GM12874 (cell line): ENCODE measurements at regions not wholly inside any gene's neighbourhood (a gene's known extent, or its start where the extent isn't known, plus 50 kb on each side); places are given as distances from the start of the nearest gene placed in this dataset.

Experiments
- CTCF ChIP-seq: IDR thresholded peaks from 2 replicates; pipeline ENCODE4 v1.5.1; 2011; ENCODE audit warnings: low read depth, mild to moderate bottlenecking, control low read depth, low read length, moderate library complexity; ENCODE audit not compliant: insufficient read depth

DNA sequence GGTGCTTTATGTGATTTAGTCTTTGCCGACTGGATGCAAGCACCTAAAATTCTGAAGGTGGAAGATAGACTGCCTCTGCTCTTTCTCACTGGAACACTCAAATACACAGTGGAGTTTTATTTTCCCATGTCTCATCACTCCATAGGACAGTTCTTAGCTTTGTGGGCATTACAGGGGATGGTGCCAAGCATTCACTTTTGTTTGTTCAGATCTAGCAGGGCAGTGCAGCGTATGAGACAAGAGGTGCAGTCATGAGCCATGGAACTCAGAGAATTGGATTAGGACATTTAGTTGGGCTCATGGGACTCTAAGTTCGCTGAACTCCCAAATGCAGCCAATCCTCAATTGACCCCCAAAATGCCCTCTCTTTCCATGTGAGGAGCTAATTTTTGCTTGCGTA, 1136.9 kb upstream of the PRKX start:
- no peak for TF ChIP-seq CTCF

DNA sequence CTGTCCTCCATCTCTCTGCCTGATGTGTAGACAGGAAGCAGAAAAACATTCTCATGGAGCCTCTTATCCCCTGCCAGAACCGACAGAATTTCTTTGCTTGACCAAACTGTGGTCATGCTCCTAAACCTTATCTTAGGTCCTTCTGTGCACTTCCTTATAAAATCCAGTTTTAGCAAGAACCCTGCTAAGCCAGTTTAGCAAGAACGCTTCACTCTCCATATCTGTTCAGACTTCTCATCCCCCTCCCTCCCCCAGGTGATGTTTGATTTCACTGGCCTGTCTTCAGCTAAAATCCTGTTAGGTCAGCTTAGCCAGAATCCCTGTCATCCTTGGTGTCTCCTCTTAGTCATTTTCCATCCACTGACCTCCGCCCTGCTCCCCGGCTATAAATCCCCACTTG, 1130.9 kb upstream of the PRKX start:
- TF ChIP-seq CTCF = no peak

- TF ChIP-seq CTCF = no peak
Measured at GRCh38 chrX:4841216-4841745, 1127.8 kb upstream of the PRKX start.

- no peak for TF ChIP-seq CTCF
Measured at GRCh38 chrX:4831574-4831973, 1118.1 kb upstream of the PRKX start.

DNA sequence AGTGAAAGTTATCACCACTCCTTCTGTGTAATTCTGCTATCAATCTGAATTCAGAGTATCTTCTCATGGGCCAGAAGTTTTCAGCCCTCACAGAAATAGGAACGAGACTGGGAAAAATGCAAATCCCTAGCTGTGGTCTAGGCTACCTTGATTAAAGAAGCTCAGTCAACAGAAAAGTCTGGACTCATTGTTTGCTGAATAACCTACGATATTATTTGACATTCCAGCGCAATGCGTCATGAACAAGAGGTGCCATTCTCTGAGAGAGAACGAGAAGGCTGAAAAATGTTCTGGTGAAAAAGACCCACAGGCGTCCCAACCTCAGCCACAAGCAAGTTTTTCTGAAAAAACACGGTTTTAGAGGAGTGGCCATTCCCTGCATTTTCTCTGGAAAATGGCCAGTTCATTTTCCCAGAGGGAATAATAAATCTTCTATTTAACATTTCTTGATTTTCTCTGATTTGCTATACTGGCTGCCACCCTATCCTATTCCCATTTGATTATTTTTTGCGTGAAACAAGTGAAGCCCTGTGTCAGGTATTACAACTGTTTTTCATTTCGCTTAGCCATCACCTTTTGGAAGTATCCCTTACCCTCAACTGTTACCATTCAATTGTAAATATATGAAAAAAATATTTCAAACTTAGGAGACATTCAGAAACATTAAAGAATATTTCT, 1117.6 kb upstream of the PRKX start:
- no peak for TF ChIP-seq CTCF

- no peak for TF ChIP-seq CTCF
Measured at GRCh38 chrX:4825550-4825949, 1112.1 kb upstream of the PRKX start.

DNA sequence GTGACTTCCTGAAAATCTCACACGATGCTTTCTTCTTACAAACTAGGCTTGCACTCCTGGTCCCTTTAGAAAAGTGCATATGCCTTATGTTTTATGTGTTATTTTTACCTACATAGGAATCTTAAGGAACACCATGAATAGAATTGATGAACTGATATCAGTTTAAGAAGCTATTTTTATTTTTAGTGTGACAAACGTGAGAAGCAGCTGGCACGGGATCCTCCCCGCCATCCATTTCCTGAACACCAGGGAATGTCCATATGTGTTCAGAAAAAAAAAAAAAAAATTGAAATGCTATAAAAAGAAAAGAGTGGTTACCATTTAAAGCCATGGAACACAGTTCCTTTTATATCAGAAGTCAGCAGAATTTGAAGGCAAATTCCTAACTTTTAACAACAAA, 1096.1 kb upstream of the PRKX start:
- no peak for TF ChIP-seq CTCF
